HG03457 (cell line): ENCODE measurements at regions not wholly inside any gene's neighbourhood (a gene's known extent, or its start where the extent isn't known, plus 50 kb on each side); places are given as distances from the start of the nearest gene placed in this dataset.

Source experiments
- ATAC-seq: cut with Tn5 transposase; IDR thresholded peaks from one replicate; pipeline ENCODE4 v1.9.1; 2021; ENCODE audit warnings: moderate number of reproducible peaks; ENCODE audit not compliant: unreplicated experiment

- no peak for ATAC-seq
These were observed 112.0 kb downstream of the TMCO5A start for GRCh38 chr15:38046257-38047051.

GRCh38 chr15:38048001-38048455 lies 113.6 kb downstream of the TMCO5A start:
- ATAC-seq: peak; percentile 81

- no peak for ATAC-seq
These were observed 115.5 kb downstream of the TMCO5A start for GRCh38 chr15:38049891-38050290.

- ATAC-seq: no peak
These were observed 116.3 kb downstream of the TMCO5A start for GRCh38 chr15:38050529-38051448.

- ATAC-seq: no peak
These were observed 118.8 kb downstream of the TMCO5A start for GRCh38 chr15:38053205-38053604.

- ATAC-seq: no peak
These were observed 119.3 kb downstream of the TMCO5A start for GRCh38 chr15:38053776-38054175.

GRCh38 chr15:38054488-38054887 lies 120.0 kb downstream of the TMCO5A start:
- ATAC-seq: no peak

GRCh38 chr15:38058596-38059075 lies 124.2 kb downstream of the TMCO5A start:
- ATAC-seq: no peak

- no peak for ATAC-seq
These were observed 125.2 kb downstream of the TMCO5A start for GRCh38 chr15:38059665-38060064.

GRCh38 chr15:38061856-38062649 lies 127.6 kb downstream of the TMCO5A start:
- no peak for ATAC-seq

- ATAC-seq: no peak
These were observed 128.3 kb downstream of the TMCO5A start for GRCh38 chr15:38062696-38063095.

- no peak for ATAC-seq
These were observed 131.4 kb downstream of the TMCO5A start for GRCh38 chr15:38065721-38066345.

- no peak for ATAC-seq
These were observed 132.2 kb downstream of the TMCO5A start for GRCh38 chr15:38066612-38067011.

- peak; percentile 82 for ATAC-seq
These were observed 134.4 kb downstream of the TMCO5A start for GRCh38 chr15:38068626-38069391.

GRCh38 chr15:38069511-38070011 lies 135.1 kb downstream of the TMCO5A start:
- no peak for ATAC-seq

GRCh38 chr15:38070778-38071177 lies 136.3 kb downstream of the TMCO5A start:
- no peak for ATAC-seq

- no peak for ATAC-seq
These were observed 137.0 kb downstream of the TMCO5A start for GRCh38 chr15:38071211-38071972.

- ATAC-seq: no peak
These were observed 137.5 kb downstream of the TMCO5A start for GRCh38 chr15:38072007-38072347.
